Rectal smooth muscle tissue (tissue), 1 donor: ENCODE measurements at regions not wholly inside any gene's neighbourhood (a gene's known extent, or its start where the extent isn't known, plus 50 kb on each side); places are given as distances from the start of the nearest gene placed in this dataset.
"Not testable (repeated sequence)": the region's sequence is repeated elsewhere in the genome, so short reads cannot be mapped to it uniquely, and the experiment has no call there.

Experiments
- H3K27ac ChIP-seq: one replicate; pipeline ENCODE4 v1.7.0; 2013; ENCODE audit warnings: low read depth, low read length, inconsistent platforms
- H3K27me3 ChIP-seq: one replicate; pipeline ENCODE4 v1.7.0; 2013; ENCODE audit warnings: low read length; ENCODE audit not compliant: control insufficient read depth, insufficient read depth
- H3K36me3 ChIP-seq: one replicate; pipeline ENCODE4 v1.7.0; 2013; ENCODE audit warnings: low read length; ENCODE audit not compliant: control insufficient read depth, insufficient read depth
- H3K4me1 ChIP-seq: one replicate; pipeline ENCODE4 v1.7.0; 2013; ENCODE audit warnings: low read length; ENCODE audit not compliant: control insufficient read depth, insufficient read depth
- H3K4me3 ChIP-seq: one replicate; pipeline ENCODE4 v1.7.0; 2013; ENCODE audit warnings: low read length
- H3K9ac ChIP-seq: one replicate; pipeline ENCODE4 v1.7.0; 2013; ENCODE audit warnings: low read length

DNA sequence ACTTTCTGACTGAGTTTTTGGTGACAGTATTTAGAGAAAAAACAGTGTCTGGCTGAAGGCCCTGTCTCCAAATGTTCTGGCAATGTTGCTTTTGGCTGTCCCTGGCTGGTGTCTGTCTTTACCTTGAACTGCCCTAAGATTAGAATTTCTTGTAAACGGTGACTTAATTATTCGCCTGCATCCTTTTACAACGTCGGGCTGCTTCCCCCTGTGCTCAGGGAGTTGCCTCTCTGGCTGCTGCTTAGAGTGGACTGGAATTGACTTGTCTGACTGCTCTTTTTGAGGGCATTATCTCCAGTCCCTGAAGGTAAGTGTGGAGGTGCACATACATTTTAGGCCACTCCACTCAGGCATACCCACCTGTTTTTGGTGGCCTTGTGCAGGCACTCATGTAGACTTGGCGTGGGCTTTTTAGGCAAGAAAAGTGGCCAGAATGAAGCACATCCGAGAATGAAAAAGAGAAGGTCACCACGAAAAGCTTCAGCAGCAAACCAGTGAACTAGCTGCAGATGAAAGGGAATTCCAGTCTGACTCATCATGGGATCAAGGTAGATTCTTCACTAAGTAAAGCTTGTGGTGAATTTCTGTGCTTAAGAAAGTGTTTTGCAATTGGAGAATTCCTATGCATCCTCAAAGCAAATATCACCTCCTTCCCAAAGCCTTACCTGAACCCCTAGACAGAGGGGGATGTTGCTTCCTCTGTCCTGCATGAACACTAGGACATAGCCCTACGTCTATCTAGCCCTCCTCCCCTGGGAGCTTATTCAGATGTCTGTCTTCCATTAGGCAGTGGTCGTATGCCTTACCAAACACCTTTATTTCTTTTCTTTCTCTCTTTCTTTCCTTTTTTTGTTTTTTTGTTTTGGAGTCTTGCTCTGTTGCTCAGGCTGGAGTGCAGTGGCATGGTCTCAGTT is 230.3 kb upstream of the TRIB2 start:
- Histone ChIP-seq H3K4me3 (no peak overlapping the region), H3K9ac (no peak overlapping the region), H3K27me3 (no peaks in the 10 kb centered on the region), H3K4me1 (peaks cover 4% of the 10 kb centered on the region), H3K27ac (peak overlapping the region; percentile 10), H3K36me3 (no peaks in the 10 kb centered on the region)

DNA sequence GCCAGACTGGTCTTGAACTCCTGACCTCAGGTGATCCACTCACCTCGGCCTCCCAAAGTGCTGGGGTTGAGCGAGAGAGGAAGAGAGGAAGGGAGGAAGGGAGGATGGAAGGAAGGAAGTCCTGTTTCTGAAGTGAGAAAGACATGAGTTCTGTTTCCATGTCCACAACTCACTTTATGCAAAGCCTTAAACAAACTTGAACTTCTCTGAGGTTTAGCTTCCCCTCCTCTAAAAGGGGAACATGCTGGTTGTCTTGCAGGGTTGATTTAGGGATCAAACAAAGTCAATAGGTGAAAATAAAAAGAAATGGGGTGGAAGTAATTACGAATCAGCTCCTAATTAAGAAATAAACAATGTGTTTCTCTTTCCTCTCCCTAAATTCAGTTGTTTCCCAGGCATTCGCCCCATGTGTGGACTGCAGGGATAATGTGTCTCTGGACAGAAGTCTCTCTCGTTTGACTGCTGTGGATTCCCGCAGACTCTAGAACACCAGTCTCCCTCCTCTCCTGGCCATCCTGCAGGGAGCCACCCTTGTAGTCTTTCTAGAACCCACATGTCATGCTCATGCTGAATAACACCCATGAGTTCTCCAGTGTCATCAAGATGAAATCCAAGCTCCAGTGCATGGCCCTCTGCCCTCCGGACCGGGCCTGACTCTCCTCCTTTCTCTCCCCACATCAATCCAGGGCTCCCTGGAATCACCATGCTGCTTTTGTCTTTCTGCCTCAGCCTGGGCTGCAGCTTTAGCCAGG is 229.3 kb upstream of the TRIB2 start:
- Histone ChIP-seq H3K4me3 (no peak overlapping the region), H3K36me3 (no peaks in the 10 kb centered on the region), H3K9ac (no peak overlapping the region), H3K4me1 (peaks cover 4% of the 10 kb centered on the region), H3K27me3 (no peaks in the 10 kb centered on the region), H3K27ac (no peak overlapping the region)

DNA sequence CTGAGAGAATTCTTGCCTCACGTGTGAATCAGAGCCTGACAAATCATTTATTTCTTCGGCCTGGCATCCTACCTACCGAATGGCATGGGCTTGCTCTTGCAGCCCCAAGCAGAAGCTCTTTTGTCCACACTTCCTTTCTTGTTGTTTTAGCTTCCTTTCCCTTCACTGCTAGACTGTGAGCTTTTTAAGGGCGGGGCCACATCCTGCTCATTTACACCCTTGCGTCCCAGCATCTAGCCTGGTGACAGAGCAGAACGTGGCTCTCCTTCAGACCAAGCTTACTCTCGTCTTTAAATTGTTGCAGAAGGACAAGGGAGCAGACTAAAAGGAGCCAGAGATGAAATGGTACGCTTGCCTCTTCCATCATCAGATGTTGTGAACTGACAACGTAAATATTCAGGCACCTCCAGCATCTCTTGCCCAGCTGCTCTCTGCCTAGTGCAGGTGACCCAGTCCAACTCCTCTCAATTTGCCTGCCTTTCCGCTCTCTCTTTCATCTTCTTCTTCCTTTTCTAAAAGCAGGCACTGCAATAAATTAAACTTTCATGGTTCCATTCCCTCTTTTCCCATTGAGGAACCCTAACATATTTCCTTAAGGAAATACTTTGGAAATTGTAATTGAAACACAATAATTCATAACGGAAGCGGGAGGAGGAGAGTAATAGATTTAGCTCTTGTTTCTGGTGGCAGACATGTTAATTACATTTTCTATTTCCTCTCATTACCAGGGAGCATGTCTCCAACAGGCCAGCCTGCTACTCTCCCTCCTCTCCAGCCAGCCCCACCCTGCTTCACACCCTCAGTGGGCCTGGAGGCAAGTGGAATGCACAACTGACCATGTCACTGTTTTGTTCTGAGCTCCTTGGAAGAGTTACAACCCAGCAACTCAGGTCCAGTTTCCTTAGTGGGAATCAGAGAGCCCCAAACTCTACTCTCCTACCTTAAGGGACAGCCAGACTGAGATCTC is 228.1 kb upstream of the TRIB2 start:
- Histone ChIP-seq H3K4me3 (no peak overlapping the region), H3K27me3 (no peaks in the 10 kb centered on the region), H3K27ac (no peak overlapping the region), H3K9ac (no peak overlapping the region), H3K4me1 (peaks cover 4% of the 10 kb centered on the region), H3K36me3 (no peaks in the 10 kb centered on the region)

DNA sequence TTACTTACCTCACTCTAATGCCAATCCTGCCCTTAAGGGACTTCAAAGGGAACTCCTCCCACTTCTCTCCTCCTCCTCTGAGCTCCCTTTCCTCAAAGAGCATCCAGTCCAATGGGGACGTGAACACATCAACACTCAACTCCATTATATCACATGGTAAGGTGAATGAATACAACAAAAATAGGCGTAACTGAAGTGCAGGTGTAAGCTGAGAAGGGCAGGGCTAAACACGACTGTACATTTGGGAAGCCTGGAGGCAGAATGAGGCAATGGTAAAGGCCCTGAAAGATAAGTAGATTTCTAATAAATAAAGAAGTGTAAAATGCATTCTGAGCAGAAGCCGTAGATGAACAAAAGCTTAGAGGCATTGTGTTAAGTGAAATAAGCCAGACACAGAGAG is 226.1 kb upstream of the TRIB2 start:
- Histone ChIP-seq H3K4me1 (peaks cover 4% of the 10 kb centered on the region), H3K27me3 (no peaks in the 10 kb centered on the region), H3K4me3 (no peak overlapping the region), H3K9ac (no peak overlapping the region), H3K36me3 (no peaks in the 10 kb centered on the region), H3K27ac (no peak overlapping the region)

DNA sequence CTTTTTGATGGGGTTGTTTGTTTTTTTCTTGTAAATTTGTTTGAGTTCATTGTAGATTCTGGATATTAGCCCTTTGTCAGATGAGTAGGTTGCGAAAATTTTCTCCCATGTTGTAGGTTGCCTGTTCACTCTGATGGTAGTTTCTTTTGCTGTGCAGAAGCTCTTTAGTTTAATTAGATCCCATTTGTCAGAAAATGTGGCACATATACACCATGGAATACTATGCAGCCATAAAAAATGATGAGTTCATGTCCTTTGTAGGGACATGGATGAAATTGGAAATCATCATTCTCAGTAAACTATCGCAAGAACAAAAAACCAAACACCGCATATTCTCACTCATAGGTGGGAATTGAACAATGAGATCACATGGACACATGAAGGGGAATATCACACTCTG is 224.4 kb upstream of the TRIB2 start:
- H3K36me3 ChIP-seq, H3K27ac ChIP-seq, H3K27me3 ChIP-seq, H3K4me3 ChIP-seq, H3K4me1 ChIP-seq, H3K9ac ChIP-seq: not testable (repeated sequence)

DNA sequence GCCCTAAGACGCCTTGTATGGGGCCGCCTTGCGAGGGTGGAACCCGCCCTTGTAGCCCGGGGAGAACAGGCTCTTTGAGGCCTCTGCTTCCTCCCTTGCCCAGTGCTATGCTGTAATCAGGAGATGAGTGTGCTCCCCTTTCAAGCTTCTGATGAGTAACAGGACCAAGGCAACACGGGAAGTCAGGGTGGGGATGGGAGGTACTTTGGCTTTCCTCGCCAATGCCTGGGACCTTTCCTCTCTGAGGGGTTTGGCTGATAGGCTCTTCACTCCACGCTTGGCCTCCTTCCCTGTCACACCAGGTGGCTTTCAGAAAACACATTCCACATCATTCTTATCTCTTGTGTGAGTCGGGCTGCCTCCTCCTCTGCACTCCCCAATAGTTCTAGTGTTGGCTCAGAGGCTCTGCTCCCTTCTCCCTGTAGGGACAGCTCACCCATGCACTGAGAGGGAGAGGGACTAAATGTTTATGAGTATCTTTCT is 223.7 kb upstream of the TRIB2 start:
- H3K27ac ChIP-seq, result no peak overlapping the region
- H3K4me1 ChIP-seq, result no peaks in the 10 kb centered on the region
- H3K4me3 ChIP-seq, result no peak overlapping the region

DNA sequence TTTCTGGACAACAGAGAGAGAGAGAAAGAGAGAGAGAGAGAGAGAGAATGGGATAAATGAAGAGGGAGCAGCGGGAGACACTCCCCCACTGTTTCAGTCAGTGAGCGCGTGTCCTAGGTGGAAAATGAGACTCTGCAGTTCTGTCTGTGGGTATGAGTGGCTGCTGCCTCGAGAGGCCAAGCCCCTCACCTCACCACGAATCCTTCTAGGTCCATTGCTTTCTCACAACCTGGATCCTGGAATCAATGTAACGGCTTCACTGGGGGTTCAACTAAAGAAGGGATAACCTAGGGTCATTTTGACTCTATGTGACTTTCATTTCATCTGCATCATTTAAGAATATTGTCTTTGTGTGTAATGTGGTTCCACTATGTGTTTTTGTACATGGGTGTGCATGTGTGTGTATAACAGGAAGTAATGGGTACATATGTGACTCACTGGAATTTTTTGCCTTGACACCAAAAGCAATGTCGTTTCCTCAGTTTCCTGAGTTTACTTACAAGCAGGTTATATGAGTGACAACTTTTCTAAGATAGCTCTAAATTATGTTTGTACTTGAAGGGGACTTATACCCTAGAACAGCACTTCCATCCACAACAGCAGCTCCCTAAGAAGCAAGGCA is 221.4 kb upstream of the TRIB2 start:
- H3K4me1 ChIP-seq, result no peaks in the 10 kb centered on the region

More for the DNA sequence above, 223.7 kb upstream of the TRIB2 start:
- H3K36me3 ChIP-seq, result no peaks in the 10 kb centered on the region
- H3K9ac ChIP-seq, result no peak overlapping the region
- no peaks in the 10 kb centered on the region for H3K27me3 ChIP-seq

DNA sequence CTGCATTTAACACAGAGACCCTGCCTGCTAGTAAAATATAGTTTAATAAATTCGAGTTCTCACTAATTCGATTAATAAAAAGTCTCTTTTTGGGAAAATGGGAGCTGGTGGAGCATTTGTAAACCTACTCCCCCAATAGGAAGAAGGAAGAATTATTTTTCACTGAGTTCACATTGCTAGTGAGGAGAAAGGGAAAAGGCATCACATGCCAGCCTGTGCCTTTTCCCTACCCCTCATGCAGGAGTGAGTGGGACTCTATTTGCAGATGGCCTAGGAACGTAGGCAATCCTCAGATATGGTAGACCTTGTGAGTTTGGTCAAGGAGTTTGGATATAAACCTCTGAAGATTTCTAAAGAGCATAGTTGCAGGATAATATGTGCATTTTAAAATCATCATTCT is 218.4 kb upstream of the TRIB2 start:
- Histone ChIP-seq H3K9ac (no peak overlapping the region), H3K4me1 (no peaks in the 10 kb centered on the region), H3K27ac (no peak overlapping the region), H3K27me3 (no peaks in the 10 kb centered on the region), H3K4me3 (no peak overlapping the region), H3K36me3 (no peaks in the 10 kb centered on the region)

More for the DNA sequence above, 221.4 kb upstream of the TRIB2 start:
- no peaks in the 10 kb centered on the region for H3K36me3 ChIP-seq
- no peak overlapping the region for H3K27ac ChIP-seq
- no peak overlapping the region for H3K4me3 ChIP-seq
- no peak overlapping the region for H3K9ac ChIP-seq
- H3K27me3 ChIP-seq, result no peaks in the 10 kb centered on the region

DNA sequence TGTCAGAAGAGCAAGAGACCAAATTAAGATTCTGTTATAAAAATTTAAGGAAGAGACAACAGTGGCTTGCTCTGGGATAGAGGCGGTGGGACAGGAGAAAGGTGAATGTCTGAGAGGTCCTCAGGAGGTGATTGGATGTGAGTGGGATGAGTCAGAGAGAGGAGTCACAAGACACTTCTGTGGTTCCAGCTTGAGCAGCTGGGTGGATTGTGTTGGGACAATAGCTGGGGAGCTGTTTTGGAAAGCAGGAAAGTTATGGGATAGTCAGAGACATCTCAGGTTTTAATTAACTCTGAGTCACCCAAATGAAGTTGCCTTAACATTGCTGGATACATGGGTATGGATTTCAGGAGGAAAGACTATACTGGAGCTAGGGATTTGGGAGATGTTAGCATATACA is 218.0 kb upstream of the TRIB2 start:
- H3K4me1 ChIP-seq, result no peaks in the 10 kb centered on the region
- no peaks in the 10 kb centered on the region for H3K27me3 ChIP-seq
- H3K36me3 ChIP-seq, result no peaks in the 10 kb centered on the region
- H3K9ac ChIP-seq, result no peak overlapping the region
- no peak overlapping the region for H3K27ac ChIP-seq
- H3K4me3 ChIP-seq, result no peak overlapping the region

DNA sequence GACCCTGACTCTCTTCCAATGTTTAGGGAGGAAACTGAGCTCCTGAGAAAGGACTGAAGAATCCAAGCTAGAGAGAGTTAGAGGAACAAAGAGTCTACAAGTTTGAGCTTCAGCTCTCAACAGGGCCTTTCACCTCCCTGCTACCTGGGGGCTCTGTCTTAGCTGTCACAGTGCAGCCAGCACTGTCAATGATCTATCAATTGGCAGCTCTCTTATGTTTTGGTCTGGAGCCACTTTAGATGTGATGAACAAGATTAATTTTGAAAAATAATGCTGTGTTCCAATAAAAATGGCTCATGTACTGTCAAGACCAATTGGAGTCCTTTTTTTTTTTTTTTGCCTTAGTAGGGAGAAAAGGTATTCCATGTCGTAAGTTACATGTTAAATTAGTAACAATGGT is 215.8 kb upstream of the TRIB2 start:
- Histone ChIP-seq H3K9ac (no peak overlapping the region), H3K27me3 (no peaks in the 10 kb centered on the region), H3K27ac (no peak overlapping the region), H3K36me3 (no peaks in the 10 kb centered on the region), H3K4me3 (no peak overlapping the region), H3K4me1 (no peaks in the 10 kb centered on the region)

DNA sequence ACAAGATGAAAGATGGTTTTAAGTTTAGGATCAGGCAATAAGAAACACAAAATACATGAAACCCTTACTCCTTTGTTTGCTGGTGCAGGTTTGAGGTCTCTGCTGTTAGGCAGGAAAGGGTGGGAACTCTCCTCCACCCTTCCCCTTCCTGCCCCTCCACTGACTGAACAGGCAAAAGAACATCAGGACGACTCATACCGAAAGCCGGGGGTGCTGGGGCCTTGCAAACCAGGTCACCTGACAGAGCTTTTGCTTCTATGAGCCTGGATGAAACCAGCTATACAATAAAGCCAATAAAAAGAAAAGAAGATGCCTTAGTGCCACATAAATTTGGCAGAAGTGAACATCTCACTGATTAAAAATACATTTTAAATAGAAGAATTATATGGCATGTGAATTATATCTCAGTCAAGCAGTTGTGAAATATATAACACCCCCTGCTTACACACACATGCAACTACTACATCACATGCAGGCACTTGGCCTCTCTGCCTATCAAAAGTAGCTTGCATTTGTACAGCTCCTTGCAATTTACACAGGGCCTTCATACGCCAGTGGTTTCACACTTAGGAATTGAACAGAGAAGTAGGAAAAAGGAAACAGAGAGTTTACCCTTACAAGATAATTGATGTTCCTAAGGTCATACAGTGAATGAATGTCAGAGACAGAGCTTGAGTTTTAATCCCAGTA is 215.1 kb upstream of the TRIB2 start:
- Histone ChIP-seq H3K27ac (no peak overlapping the region), H3K4me1 (no peaks in the 10 kb centered on the region), H3K4me3 (no peak overlapping the region), H3K36me3 (no peaks in the 10 kb centered on the region), H3K9ac (no peak overlapping the region), H3K27me3 (no peaks in the 10 kb centered on the region)
